Choroid plexus epithelial cell (primary cell): ENCODE measurements at regions not wholly inside any gene's neighbourhood (a gene's known extent, or its start where the extent isn't known, plus 50 kb on each side); places are given as distances from the start of the nearest gene placed in this dataset.
A peak's percentile ranks its signal among the peaks of the same experiment; 100 is the strongest.

Experiments
- DNase-seq: peaks from one replicate; pipeline ENCODE4 v3.0.0-alpha.2; 2010; ENCODE audit warnings: low read depth
- H3K4me3 ChIP-seq: 2 replicates; pipeline ENCODE4 v1.5.1; 2011; ENCODE audit warnings: low read depth, mild to moderate bottlenecking, control low read depth, low read length, moderate library complexity
- TF ChIP-seq, protein P1 (sequence below): conservative IDR thresholded peaks from 2 replicates; pipeline ENCODE4 v1.5.1; 2011; ENCODE audit warnings: low read depth, mild to moderate bottlenecking, control low read depth, inconsistent platforms, low read length, moderate library complexity

DNA sequence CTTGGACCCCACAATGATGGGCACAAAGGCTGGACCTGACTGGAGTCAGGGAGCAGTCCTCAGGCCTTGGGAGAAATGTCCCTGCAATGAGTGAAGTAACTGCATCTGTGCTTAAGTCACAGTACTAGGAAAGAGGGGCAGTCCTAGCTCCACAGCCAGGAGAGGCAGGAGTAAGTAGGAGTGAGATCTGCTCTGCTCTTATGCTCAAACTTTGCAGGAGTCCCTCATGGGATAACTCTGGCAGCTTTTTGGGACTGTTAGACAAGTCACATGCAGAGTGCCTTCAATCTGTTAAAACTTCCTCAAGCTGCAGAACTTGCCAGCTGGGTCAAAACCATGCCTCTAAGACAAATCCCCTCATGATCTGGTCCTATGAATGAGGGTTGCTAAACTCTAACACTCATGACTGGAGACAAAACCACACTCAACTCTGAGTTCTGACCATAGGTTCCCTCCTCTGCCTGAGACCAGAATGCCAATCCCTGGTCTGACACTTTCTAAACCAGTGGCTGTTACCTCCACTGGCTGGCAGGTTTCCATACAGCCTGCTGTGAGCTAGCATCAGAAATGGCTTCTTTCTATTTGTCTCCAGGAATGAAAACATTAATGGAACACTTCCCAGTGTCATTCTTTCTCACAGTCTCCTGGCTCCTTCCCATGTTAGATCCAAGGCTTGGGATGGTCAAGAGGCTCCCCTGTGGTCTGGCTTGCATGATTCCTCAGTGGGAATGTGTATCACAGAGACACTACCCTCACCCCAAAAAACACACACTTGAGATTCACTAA lies 819.3 kb downstream of the PCDH7 start:
- TF ChIP-seq, protein P1, sequence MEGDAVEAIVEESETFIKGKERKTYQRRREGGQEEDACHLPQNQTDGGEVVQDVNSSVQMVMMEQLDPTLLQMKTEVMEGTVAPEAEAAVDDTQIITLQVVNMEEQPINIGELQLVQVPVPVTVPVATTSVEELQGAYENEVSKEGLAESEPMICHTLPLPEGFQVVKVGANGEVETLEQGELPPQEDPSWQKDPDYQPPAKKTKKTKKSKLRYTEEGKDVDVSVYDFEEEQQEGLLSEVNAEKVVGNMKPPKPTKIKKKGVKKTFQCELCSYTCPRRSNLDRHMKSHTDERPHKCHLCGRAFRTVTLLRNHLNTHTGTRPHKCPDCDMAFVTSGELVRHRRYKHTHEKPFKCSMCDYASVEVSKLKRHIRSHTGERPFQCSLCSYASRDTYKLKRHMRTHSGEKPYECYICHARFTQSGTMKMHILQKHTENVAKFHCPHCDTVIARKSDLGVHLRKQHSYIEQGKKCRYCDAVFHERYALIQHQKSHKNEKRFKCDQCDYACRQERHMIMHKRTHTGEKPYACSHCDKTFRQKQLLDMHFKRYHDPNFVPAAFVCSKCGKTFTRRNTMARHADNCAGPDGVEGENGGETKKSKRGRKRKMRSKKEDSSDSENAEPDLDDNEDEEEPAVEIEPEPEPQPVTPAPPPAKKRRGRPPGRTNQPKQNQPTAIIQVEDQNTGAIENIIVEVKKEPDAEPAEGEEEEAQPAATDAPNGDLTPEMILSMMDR, result no peak
- DNase-seq, result peak; percentile 26
- H3K4me3 ChIP-seq, result no peak overlapping the region

DNA sequence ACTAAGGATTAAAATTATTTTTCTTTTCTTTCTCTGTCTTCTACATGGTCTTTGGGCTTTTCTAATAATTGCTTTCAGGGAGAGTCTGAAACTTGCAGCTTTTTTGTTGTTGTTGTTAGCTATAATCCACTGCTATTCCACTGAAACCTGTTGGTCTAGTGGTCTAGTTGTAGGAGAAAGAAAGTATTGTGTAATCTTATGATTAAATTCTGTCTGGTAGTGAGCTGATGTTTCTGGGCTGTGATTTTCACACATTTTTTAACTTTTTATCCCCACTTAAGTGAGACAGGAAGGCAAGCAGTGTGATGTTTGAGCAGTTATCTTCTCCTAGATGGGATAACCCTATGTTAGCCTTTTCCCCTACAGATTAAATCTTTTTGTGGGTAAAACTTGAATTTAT lies 825.2 kb downstream of the PCDH7 start:
- TF ChIP-seq, protein P1, result no peak
- no peak for DNase-seq
- H3K4me3 ChIP-seq, result no peak overlapping the region

DNA sequence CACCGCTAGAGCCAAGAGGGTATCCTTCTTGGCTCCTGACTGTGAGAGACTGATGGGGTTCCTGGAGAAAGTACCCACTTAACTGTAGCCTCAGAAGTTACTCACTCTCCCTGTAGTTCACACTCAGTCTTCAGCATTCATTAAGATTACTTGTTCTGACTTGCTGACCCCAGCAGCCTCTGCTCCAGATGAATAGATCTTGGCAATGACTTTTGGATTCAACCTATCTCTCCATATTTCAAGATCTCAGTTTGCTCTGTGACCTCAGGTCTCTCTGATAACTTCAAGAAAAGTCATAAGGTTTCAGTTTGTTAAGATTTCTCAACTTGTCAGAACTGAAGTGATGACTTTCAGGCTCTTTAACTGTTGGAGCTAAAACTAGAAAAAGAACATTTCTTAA lies 825.6 kb downstream of the PCDH7 start:
- H3K4me3 ChIP-seq, result no peak overlapping the region
- DNase-seq, result no peak

DNA sequence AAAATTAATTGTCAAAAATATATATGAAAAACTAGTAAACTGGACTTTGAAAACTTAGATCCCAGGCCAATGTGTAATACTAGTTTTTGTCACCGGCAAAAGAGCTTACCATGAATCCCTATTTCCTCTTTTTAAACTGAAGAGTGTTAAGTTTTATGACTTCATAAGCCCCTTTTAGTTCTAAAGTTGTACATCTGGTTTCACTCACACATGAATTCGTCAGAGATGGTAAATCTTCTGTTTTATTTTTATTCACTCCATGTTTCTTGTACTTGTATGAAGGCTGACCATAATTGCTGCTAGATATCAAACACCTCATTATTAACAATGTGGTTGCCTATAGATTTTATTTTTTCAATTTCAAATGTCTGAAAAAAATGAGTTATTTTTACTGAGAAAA lies 827.9 kb downstream of the PCDH7 start:
- TF ChIP-seq, protein P1, result no peak

More for the DNA sequence above, 825.6 kb downstream of the PCDH7 start:
- TF ChIP-seq, protein P1, result no peak

DNA sequence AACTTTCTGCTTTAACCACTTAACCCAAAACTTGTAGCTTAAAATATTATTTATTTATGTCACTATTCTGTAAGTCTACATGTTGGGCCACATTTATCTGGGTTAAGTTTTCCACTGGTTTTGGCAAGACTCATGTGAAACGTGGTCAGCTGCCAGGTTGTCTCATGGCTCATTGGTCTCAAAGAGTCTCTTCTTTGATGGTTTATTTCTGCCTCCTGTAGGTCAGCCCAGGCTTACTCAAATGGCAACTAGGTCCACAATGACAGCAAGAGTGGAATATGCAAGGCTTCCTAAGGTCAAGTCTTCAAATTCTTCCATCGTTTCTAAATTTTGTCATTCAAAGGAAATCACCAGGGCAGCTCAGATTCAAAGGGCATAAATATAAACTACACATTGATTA lies 828.7 kb downstream of the PCDH7 start:
- DNase-seq, result no peak
- TF ChIP-seq, protein P1, result no peak

More for the DNA sequence above, 827.9 kb downstream of the PCDH7 start:
- DNase-seq, result no peak
- H3K4me3 ChIP-seq, result no peak overlapping the region

DNA sequence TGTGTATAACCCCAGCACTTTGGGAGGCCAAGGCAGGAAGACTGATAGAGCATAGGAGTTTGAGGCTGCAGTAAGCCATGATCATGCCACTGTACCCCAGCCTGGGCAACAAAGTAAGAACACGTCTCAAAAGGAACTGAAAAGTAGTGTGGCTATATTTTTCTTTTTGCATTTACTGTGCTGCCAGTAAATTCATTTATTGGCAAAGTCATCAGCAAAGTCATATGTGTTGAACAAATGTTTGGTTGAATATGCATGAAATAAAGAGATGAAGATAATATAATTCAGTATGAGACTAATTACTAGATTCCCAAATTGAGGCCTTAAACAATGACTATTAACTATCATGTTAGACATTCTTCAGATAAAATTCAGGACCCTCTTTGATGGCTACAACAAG lies 829.1 kb downstream of the PCDH7 start:
- DNase-seq, result no peak
- H3K4me3 ChIP-seq, result no peak overlapping the region
- TF ChIP-seq, protein P1, result no peak

More for the DNA sequence above, 828.7 kb downstream of the PCDH7 start:
- no peak overlapping the region for H3K4me3 ChIP-seq

DNA sequence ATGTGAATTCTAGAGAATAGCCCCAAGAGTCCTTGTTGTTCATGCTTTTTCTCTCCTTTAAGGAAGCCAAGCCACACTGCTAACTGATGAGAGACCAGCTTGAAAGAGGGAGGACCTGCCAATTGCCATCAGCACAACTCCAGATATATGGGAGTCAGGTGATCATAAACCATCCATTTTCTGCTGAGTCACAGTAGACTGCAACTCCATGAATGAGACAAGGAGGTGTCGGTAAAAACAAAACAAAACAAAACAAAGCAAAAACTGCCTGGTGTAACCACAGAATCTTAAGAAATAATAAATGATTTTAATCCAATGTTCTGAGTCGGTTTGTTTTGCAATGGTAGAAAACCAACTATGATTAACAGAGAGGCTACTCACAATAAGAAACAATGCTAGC lies 837.3 kb downstream of the PCDH7 start:
- TF ChIP-seq, protein P1, result no peak
- H3K4me3 ChIP-seq, result no peak overlapping the region
- peak; percentile 3 for DNase-seq
